KMS-11 (cell line): ENCODE measurements at regions not wholly inside any gene's neighbourhood (a gene's known extent, or its start where the extent isn't known, plus 50 kb on each side); places are given as distances from the start of the nearest gene placed in this dataset.

Source experiments
- H2AFZ ChIP-seq: fragments of 200-600 bp; sonication (generic); 2 replicates; pipeline ENCODE4 v1.6.1; 2016; ENCODE audit warnings: antibody characterized with exemption, mixed run types, low read depth
- H3K27ac ChIP-seq: fragments of 200-600 bp; sonication (generic); 2 replicates; pipeline ENCODE4 v1.6.1; 2016; ENCODE audit warnings: mild to moderate bottlenecking, mixed run types
- H3K27me3 ChIP-seq: fragments of 200-600 bp; sonication (generic); 2 replicates; pipeline ENCODE4 v1.6.1; 2017; ENCODE audit warnings: mild to moderate bottlenecking, low read depth, mixed run types, moderate library complexity; ENCODE audit not compliant: insufficient read depth
- H3K36me3 ChIP-seq: fragments of 200-600 bp; sonication (generic); 2 replicates; pipeline ENCODE4 v1.6.1; 2017; ENCODE audit warnings: mild to moderate bottlenecking, mixed run types; ENCODE audit not compliant: insufficient read depth
- H3K4me1 ChIP-seq: fragments of 200-600 bp; sonication (generic); 2 replicates; pipeline ENCODE4 v1.6.1; 2016; ENCODE audit warnings: mild to moderate bottlenecking, low read depth, mixed run types; ENCODE audit not compliant: poor library complexity, severe bottlenecking
- H3K4me2 ChIP-seq: fragments of 200-600 bp; sonication (generic); 2 replicates; pipeline ENCODE4 v1.7.0; 2016; ENCODE audit warnings: mild to moderate bottlenecking, mixed run types
- H3K4me3 ChIP-seq: fragments of 200-600 bp; sonication (generic); IDR thresholded peaks from 2 replicates; pipeline ENCODE4 v1.6.1; 2017; ENCODE audit warnings: low read depth, low read length, mixed read lengths; ENCODE audit not compliant: insufficient read depth
- H3K79me2 ChIP-seq: fragments of 200-600 bp; sonication (generic); 2 replicates; pipeline ENCODE4 v1.6.1; 2016; ENCODE audit warnings: low read depth, mixed run types; ENCODE audit not compliant: insufficient read depth
- H3K9ac ChIP-seq: fragments of 200-600 bp; sonication (generic); 2 replicates; pipeline ENCODE4 v1.6.1; 2016; ENCODE audit warnings: mild to moderate bottlenecking, mixed run types
- H4K20me1 ChIP-seq: fragments of 200-600 bp; sonication (generic); 2 replicates; pipeline ENCODE4 v1.6.1; 2016; ENCODE audit warnings: mild to moderate bottlenecking, mixed run types; ENCODE audit not compliant: insufficient read depth
- TF ChIP-seq, protein P1 (sequence below): fragments of 200-600 bp; sonication (generic); conservative IDR thresholded peaks from 2 replicates; pipeline ENCODE4 v1.6.1; 2017; ENCODE audit warnings: low read depth, mild to moderate bottlenecking, antibody characterized with exemption, low read length, moderate library complexity, mixed read lengths

DNA sequence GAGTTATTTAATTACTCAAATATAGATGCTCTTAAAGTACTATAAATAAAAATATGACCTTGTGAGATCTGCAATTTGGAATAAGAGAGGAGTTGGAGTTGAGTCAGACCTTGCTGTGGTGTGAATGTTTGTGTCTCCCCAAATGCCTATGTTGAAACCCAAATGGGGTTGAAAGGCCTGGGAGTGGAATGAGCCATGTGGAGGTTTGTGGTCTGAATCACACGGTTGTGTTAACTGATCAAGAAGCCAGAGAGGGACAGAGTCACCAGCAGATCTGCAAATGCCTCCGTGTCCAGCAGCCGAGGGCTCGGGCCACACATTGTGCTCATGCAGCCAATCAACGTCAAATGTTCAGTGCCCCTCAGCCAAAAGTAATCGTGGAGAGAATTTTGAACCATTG lies 404.4 kb downstream of the ICE1 start:
- H3K27ac ChIP-seq: no peak overlapping the region
- H3K4me3 ChIP-seq: no peak overlapping the region
- H2AFZ ChIP-seq: no peak overlapping the region
- H3K4me2 ChIP-seq: no peak overlapping the region
- no peaks in the 10 kb centered on the region for H4K20me1 ChIP-seq
- no peaks in the 10 kb centered on the region for H3K4me1 ChIP-seq
- H3K79me2 ChIP-seq: no peaks in the 10 kb centered on the region
- H3K27me3 ChIP-seq: no peaks in the 10 kb centered on the region; the same call in 1 of the 2 replicates
- TF ChIP-seq, protein P1, sequence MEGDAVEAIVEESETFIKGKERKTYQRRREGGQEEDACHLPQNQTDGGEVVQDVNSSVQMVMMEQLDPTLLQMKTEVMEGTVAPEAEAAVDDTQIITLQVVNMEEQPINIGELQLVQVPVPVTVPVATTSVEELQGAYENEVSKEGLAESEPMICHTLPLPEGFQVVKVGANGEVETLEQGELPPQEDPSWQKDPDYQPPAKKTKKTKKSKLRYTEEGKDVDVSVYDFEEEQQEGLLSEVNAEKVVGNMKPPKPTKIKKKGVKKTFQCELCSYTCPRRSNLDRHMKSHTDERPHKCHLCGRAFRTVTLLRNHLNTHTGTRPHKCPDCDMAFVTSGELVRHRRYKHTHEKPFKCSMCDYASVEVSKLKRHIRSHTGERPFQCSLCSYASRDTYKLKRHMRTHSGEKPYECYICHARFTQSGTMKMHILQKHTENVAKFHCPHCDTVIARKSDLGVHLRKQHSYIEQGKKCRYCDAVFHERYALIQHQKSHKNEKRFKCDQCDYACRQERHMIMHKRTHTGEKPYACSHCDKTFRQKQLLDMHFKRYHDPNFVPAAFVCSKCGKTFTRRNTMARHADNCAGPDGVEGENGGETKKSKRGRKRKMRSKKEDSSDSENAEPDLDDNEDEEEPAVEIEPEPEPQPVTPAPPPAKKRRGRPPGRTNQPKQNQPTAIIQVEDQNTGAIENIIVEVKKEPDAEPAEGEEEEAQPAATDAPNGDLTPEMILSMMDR: no peak
- H3K9ac ChIP-seq: no peak overlapping the region
- no peaks in the 10 kb centered on the region for H3K36me3 ChIP-seq

DNA sequence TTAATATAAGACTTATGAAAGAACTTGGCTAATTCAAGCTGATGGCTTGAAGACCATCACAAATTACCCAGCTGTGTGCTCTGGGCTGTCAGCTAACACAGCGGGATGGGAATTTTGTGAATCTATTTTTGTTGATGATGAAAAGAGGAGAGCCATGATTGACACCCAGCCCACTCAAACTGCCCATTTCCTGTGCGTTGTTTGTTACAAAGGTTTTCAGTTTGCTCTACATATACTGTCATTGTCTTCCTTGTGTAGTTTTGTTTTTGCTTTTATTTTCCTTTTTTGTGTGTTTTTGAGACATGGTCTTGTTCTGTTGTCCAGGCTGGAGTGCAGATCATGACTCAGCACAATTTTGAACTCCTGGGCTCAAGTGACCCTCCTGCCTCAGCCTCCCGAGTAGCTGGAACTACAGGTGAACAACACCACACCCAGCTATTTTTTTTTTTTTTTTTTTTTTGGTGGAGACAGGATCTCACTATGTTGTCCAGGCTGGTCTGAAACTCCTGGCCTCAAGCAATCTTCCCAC lies 400.3 kb downstream of the ICE1 start:
- Histone ChIP-seq H2AFZ (no peak overlapping the region), H3K4me3 (no peak overlapping the region), H3K4me2 (no peak overlapping the region), H3K4me1 (no peaks in the 10 kb centered on the region), H4K20me1 (no peaks in the 10 kb centered on the region), H3K27me3 (no peaks in the 10 kb centered on the region), H3K36me3 (no peaks in the 10 kb centered on the region), H3K27ac (no peak overlapping the region), H3K79me2 (no peaks in the 10 kb centered on the region), H3K9ac (no peak overlapping the region)
- TF ChIP-seq, protein P1: no peak

DNA sequence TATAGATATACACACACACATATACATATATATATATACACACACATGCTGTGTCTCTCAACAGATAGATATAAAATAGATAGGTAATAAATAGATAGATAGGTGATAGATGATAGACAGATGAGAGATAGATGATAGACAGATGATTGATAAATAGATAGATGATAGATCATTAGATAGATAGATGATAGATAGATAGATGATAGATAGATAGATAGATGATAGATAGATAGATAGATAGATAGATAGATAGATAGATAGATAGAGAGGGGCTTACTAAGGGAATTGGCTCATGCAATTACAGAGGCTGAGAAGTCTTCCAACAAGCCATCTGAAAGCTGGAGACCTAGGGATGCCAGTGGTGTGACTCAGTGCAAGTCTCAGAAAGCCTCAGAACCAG lies 394.5 kb downstream of the ICE1 start:
- Histone ChIP-seq H3K4me1 (no peaks in the 10 kb centered on the region), H2AFZ (no peak overlapping the region), H4K20me1 (no peaks in the 10 kb centered on the region), H3K4me3 (no peak overlapping the region), H3K79me2 (no peaks in the 10 kb centered on the region), H3K9ac (no peak overlapping the region), H3K27me3 (no peaks in the 10 kb centered on the region), H3K27ac (no peak overlapping the region), H3K36me3 (no peaks in the 10 kb centered on the region), H3K4me2 (no peak overlapping the region)
- TF ChIP-seq, protein P1: no peak

DNA sequence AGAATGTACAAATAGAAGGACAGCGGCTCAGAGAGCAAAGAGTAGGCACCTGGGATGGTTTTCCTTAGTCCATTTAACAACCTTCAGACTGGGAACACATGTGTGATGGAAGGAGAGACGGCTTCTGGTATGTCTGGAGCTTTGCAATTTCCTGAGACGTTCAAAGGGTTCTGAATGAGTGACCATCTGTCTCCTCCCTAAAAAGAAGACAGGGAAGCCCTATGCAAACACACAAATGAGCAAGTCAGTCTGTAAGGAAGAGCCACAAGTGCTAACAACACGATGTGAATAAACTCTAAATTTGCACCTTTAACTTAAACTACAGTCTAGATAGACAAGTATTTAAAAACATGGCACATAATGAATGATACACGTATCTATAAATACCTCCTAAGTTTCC lies 391.0 kb downstream of the ICE1 start:
- Histone ChIP-seq H3K9ac (no peak overlapping the region), H3K4me3 (no peak overlapping the region), H4K20me1 (no peaks in the 10 kb centered on the region), H3K36me3 (no peaks in the 10 kb centered on the region), H3K27me3 (no peaks in the 10 kb centered on the region), H3K79me2 (no peaks in the 10 kb centered on the region), H3K4me1 (no peaks in the 10 kb centered on the region), H3K4me2 (no peak overlapping the region), H3K27ac (no peak overlapping the region), H2AFZ (no peak overlapping the region)
- TF ChIP-seq, protein P1: no peak
